GM19099 (cell line): ENCODE measurements at regions not wholly inside any gene's neighbourhood (a gene's known extent, or its start where the extent isn't known, plus 50 kb on each side); places are given as distances from the start of the nearest gene placed in this dataset.

Experiments used
- POLR2A ChIP-seq: IDR thresholded peaks from 3 replicates; pipeline ENCODE4 v1.6.1; 2011; ENCODE audit warnings: low read depth; ENCODE audit not compliant: insufficient read length; ENCODE audit errors: extremely low read depth

GRCh38 chr16:89040391-89040790, 53.3 kb upstream of the ACSF3 start:
- no peak for TF ChIP-seq POLR2A

DNA sequence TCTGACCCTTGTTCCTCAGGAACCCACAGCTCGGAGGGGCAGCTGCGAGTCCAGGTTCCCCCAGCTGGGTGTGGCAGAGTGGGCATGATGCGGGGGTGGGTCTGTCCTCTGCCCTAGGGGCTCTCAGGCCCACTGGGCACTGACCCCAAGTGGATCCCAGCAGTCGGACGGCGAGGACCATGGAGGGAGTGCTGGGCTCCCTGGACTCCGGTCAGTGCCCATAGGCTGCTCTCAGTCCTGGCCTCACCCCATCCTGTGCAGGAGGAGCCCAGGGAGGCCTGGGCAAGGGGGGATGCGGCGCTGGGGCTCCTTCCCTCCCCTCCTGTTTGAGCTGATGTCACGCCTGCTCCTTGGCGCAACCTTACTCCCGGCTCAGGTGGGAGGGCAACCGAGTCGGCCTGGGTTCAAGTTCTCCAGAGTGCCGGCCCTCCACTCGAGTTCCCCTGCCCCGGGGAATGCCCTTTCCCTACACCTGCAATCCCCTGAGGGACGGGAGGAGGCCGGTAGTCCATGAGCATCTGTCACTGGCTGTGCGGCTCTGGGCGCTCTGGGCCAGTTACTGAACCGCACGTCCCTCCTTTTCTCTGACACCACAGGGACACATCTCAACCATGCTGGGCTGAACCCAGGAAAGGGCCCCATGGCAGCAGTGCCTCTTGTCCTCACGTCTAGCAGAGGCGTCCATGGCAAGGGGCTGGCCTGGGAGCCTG, 52.6 kb upstream of the ACSF3 start:
- TF ChIP-seq POLR2A, result no peak

DNA sequence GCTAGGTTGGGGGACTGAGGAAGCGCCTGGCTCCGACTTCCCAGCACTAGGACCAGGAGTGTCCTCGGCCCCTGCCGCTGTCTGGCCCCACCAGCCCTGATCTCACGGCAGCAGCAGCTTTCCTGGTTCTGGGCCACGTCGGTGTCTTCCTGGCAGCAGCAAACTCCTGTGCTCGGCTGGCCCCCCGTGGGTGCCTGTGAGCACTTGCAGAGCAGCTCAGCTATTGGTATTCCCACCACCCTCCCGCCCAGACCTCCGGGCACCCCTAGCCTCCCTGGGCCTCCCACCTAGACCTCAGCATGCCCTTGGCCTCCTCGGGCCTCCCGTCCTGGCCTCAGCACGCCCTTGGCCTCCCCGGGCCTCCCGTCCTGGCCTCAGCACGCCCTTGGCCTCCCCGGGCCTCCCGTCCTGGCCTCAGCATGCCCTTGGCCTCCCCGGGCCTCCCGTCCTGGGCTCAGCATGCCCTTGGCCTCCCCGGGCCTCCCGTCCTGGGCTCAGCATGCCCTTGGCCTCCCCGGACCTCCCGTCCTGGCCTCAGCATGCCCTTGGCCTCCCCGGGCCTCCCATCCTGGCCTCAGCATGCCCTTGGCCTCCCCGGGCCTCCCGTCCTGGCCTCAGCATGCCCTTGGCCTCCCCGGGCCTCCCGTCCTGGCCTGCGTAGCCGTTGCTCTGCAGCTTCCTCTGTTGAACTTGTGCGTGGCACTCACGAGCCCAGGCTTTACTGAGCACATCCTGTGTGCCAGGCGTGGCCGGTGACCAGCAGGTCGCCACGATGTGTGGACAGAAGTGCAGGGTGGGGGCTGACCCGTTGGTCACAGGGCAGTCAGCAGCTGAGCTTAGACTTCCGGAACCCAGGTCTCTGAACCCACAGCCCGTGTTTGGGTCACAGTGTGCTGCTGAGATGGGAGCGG, 51.8 kb upstream of the ACSF3 start:
- TF ChIP-seq POLR2A, result no peak

DNA sequence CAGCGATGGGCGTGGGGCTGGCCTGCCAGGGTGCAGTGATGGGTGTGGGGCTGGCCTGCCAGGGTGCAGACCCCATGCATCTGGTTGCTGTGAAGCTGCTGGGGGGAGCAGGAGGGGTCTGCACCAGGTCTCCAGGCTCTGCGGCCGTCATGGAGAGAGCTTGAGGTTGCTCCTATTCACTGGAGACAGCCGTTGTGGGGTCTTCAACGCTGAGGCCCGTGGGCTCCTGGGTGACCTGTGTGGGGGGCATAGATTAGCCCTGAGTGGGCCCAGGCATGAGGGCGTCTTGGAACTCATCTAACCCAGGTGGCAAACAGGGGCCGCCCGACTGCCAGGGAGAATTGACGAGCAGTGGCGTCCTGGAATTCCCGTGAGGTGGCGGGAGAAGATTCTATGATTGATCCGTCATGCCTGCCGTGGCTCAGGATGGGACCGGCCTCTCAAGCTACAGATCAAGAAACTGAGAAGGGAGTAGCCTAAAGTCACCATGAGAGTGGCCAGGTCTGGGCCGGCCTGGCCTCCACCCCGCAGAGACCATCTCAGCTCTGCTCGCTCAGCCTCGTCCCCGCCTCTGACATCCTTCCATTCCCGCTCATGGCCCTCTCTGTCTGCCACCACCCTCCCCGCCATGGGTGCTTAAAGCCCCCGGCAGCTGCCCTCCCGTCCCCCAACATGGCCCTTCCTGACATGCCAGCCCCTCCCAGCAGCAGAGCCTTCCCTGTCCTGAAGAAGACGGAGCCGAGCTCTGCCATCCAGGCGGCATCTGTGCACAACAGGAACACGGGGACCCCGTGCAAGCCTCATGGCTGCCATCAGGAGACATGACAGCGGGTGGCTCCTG, 50.7 kb upstream of the ACSF3 start:
- no peak for TF ChIP-seq POLR2A

DNA sequence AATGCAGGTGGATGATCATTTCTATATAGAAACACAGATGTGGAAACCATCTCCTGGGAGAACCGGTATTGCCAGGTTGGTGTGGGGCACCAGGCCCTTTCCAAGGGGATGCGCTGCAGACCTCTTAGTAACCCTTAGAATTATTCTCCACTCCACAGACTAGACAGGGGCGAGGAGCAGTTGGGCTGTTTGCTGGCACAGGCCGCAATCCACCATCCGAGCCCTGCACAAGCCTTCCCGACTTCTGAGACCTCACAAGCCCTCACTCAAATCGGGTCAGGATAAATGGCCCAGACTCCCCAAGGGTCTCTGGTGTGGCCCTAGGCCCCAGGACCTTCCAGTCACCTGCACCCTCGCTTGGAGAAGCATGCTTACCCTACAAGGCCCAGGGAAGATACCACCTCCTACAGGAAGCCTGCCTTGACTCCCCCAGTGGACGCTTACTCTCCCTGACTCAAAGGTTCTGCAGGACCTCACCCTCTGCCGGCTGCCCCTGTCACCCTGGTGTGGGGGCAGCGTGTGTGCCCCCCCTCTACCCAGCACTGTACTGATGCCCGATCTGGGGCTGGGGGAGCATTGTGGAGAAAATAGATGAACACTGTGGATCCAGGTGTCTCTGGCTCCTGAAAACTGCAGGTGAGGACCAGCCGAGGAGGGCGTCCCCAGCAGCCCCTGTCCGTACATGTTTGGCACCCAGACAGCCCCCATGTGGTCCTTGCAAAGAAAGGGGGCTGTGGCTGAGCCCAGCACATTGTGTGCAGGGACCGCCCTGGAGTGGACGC, 49.8 kb upstream of the ACSF3 start:
- TF ChIP-seq POLR2A, result no peak
